LNCAP (cell line): ENCODE measurements at regions not wholly inside any gene's neighbourhood (a gene's known extent, or its start where the extent isn't known, plus 50 kb on each side); places are given as distances from the start of the nearest gene placed in this dataset.

Source experiments
- CTCF ChIP-seq: fragments of 450-650 bp; IDR thresholded peaks from 2 replicates; pipeline ENCODE4 v1.5.1; 2017; ENCODE audit warnings: mild to moderate bottlenecking

GRCh38 chr7:54242776-54243175, 299.4 kb upstream of the VSTM2A start:
- TF ChIP-seq CTCF: no peak

GRCh38 chr7:54245020-54245419, 297.2 kb upstream of the VSTM2A start:
- TF ChIP-seq CTCF: no peak

DNA sequence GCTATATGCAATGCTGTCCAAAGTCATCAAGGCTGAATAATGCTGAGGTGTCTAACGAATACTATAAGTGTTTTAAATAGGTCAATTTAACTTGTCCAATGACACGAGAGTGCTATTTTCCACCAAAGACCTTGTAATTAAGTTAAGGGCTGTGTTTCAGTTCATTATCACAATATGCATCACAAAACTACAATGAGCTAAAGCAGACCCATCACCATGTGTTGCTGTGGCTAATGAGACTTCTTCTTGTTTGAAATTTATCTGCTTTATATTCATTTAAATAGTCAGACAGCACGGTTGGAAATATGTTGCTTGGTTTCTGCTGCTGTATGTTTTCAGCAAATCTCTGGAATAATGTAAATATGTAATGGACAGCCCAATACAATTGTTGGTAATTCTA, 292.5 kb upstream of the VSTM2A start:
- no peak for TF ChIP-seq CTCF

DNA sequence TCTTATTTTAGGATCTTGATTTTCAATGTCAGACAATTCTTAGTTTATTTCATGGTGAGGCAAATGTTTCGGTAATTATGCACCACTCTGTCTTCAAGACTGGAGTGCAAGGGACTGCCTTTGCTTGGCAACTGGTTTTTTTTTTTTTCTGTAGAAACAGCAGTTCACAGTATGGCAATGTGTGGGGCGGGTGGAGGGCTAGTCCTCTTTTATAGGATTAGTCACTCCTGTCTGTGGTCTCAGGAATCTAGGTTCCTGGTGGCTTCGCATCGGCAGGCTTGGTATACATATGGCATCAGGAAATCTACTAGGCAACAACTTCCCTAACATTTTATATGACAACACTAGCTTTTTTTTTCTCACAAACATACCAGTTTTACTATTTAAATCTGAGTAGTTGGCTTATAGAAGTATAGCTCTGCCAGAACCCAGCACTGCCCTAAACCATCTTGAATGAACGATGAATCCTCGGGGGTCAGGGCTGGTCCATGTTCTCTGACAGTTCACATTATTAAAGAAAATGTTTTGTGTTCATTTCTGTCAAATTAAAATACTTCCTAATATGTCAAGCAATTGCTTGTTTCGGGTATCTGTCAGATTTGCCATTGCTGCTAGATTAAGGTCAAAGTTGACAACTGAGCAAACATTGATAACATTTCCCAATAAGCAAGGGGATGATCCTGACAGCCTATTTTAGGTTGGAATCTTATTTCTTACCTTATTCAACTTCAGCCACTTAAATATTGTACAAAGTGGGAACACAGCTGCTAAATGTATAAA, 289.7 kb upstream of the VSTM2A start:
- no peak for TF ChIP-seq CTCF

DNA sequence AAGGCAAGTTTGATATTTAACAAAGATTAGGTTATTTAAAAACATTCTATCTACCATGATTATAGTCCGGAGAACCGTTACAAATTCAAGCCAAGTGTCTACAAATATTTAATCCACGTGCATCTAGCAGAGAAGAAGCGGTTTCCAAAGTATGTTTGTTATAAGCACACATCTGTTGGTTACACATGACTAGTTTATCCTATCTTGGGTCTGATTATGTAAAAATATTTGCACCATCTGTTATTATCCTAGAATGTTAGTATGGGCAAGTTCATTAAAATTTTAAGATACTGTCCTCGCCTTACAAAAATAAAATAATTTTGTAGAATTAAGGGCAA, 289.2 kb upstream of the VSTM2A start:
- no peak for TF ChIP-seq CTCF

DNA sequence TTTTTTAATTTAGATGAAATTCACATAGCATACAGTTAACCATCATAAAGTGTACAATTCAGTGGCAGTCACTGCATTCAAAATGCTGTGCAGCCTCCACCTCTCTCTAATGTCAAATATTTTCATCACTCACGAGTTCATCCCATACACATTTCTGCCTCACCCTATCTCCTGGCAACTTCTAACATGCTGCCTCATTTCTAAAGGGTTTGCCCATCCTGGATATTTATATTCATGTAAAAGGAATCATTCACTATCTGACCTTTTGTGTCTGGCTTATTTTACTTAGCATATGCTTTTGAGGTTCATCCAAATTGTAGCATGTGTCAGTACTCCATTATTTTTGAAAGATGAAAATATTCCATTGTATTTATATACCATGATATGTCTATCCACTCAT, 286.9 kb upstream of the VSTM2A start:
- no peak for TF ChIP-seq CTCF

DNA sequence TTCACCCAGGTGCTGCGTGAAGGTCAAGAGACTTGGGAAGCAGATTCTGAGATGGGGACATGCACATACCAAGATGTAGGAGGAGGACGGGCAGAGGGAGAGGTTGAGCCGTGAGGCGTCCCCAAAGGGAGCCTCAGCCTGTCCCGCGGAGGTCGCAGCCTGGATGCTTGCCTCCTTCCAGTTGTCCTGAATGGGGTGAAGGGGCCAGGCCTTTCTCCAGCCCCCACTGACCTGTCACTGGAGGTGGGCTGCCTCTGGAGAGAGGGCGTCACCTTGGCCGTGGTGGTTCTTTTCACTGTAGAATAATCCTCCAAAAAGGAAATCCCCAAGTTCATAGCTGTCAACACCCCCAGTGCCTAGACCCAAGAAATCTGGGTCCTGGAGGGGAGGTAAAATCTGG, 283.0 kb upstream of the VSTM2A start:
- TF ChIP-seq CTCF: no peak

DNA sequence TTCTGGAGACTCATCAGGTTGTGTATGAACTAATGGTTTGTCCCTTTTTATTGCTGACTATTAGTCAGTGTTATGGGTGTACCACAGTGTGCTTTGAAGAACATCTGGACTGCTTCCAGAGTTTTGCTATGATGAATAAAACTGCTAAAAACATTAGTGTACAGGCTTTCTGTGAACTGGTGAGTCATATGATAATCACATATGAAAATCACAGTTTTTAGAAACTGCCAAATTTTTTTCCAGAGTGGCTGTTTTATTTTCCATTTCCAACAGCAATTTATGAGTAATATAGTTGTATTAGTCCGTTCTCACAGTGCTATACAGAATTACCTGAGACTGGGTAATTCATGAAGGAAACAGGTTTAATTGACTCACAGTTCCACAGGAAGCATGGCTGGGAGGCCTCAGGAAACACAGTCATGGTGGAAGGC, 281.2 kb upstream of the VSTM2A start:
- no peak for TF ChIP-seq CTCF
